ENCODE measurements at regions not wholly inside any gene's neighbourhood (a gene's known extent, or its start where the extent isn't known, plus 50 kb on each side); places are given as distances from the start of the nearest gene placed in this dataset.

GRCh38 chr5:1722877-1723276, 76.8 kb downstream of the MRPL36 start:
- no peak for TF ChIP-seq CTCF (IDR thresholded peaks at IDR 0.05)
- no peak for TF ChIP-seq EZH2 (IDR thresholded peaks at IDR 0.05; ENCODE audit: borderline replicate concordance, insufficient read depth, low read depth, low read length, poor library complexity, severe bottlenecking)
